NOMO-1 treated with DMSO at 0.1 percent for 48 hours (cell line): ENCODE measurements at regions not wholly inside any gene's neighbourhood (a gene's known extent, or its start where the extent isn't known, plus 50 kb on each side); places are given as distances from the start of the nearest gene placed in this dataset.

Experiments
- DNase-seq: peaks from one replicate; lab custom pipeline; 2025; ENCODE audit not compliant: unreplicated experiment; lab: John Stamatoyannopoulos, UW

DNA sequence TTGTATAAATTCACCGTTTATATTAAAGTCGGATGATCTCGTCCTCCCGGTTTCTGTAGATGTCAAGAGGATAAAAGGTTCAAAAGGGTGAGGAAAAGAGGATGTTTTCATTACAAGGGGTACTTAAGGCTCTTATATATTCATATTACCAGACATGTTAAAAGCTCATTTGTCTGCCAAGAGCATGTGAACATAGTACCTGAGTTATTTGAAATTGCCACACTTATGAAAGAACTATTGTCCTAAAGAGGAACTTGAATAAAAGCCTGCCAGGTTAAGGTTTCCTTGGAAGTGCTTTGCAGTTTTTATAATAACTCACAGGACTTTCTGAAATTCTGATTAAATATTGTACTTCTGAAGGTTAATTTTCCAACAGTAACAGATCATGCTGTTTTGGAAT is 1915.1 kb downstream of the MAT2B start:
- DNase-seq, result no peak

DNA sequence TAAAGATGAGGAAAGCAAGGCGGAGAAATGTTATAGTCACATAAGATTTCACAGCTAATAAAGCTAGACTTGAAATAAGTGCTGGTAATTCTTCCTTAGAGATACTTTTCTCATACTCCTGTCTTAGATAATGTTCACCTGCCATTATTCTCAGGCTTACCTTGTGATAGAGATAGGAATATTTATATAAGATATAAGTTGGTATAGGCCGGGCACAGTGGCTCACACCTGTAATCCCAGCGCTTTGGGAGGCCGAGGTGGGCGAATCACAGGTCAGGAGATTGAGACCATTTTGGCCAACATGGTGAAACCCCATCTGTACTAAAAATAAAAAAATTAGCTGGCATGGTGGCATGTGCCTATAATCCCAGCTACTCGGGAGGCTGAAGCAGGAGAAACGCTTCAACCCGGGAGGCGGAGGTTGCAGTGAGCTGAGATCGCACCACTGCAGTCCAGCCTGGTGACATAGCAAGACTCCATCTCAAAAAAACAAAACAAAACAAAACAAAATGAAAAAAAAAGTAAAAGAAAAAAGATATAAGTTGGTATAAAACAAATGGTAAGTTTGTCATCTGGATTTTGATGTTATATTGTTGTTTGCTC is 1918.4 kb downstream of the MAT2B start:
- no peak for DNase-seq

DNA sequence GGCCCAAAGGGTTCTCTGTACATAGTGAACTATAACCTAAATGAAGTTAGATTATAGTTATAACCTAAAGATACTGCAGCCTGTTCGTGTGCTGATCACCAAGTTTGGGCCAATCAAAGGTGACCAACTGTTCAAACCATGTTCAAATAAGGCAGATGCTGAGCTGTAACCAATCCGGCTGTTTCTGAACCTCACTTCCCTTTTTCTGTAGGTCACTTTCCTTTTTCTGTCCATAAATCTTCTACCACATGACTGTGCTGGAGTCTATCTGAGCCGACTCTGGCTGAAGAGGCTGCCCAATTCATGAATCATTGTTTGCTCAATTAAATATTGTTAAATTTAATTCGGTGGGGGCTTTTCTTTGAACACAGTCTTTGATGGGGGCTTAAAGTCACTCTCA is 1920.2 kb downstream of the MAT2B start:
- DNase-seq, result peak; percentile 39

DNA sequence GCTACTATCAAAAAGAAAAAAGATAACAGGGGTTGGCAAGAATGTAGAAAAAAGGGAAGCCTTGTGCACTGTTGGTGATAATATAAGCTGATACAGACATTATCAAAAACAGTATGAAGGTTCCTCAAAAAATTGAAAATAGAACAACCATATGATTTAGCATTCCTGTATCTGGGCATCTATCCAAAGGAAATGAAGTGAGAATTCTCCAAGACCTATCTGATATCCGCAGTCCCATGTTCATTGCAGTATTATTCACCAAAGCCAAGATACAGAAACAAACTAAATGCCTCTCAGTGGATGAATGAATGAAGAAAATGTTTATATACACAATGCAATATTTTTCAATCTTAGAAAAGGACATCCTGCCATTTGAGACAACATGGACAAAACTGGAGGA is 1943.3 kb downstream of the MAT2B start:
- no peak for DNase-seq

DNA sequence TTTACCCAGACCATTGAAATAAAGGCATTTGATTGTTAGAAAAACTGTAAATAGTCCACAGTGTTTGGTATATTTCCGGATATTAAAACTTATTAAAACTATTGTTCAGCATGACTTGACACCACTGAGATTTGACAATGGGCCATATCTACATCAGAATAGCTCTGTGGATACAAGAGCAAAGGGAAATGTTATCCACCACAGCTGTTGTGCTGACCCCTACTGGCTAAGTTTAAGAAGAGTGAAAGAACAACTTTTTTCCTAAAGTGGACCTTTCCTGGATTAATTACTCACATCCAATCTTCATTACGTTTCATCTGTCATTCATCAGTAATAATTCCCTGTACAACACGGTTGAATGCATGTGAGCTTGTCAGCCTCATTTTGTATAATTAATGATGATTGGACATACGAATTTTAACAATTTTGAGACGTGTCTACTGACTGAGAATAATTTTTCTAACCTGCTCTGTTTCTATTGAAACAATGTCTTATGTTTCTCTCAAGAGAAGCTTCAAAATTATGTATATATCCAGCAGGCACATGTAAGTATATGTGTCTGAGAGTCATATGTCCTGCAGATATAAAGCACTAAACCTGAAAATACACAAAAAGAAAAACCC is 1952.6 kb downstream of the MAT2B start:
- peak; percentile 54 for DNase-seq

DNA sequence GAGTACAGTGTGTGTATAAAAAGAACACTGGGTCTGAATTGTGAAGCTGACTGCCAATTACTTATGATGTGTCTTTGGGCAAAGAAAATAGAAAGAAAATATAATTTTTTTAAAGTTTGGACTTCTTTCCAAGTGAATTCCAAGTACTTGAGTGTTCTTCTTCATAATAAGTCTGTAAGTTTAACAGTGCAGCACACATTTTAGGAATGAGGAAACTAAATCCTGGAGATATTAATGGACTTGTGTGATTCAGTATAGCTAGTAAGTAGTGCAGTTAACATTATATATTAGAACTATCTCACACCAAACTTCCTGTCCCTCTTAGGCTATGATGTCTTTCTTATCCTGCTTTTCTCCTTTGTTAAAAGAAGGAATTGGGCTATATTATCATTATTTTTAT is 1953.8 kb downstream of the MAT2B start:
- no peak for DNase-seq

DNA sequence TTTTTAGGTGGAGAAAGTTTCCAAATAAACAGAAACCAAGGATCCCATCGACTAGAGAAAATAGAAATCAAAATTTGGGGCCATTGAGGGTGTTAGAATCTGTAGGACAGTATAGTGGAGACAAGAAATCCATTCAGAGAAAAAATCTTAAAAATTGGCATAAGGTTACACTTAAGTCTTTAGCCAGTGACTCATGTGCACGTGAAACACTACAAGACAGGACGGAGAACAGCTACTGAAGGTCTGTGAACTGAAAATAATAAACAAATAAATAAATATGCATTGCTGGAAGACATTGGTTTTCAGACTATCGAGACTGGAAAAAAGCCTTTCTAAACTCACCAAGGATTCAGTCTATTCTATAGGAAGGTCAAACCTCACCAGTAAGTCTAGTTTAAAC is 1955.5 kb downstream of the MAT2B start:
- no peak for DNase-seq

DNA sequence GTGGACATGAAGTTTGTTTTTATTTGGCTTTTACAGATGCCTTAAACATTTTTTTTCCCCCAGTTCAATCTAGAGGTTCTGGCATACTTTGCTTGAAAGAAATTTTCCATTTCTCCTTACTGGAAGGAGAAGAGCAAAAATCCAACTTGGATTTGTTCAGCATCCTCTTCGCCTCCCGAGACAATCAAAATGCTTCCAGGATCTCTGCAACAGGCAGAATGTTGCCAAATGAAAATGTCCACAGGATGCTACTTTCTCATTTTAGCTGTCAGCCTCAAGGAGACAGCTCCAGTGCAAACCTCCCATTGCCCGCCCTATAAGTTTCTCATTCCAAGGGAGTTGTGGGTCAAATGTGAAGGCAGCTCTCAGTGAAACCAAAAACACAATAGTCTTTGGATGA is 1972.1 kb downstream of the MAT2B start:
- no peak for DNase-seq

DNA sequence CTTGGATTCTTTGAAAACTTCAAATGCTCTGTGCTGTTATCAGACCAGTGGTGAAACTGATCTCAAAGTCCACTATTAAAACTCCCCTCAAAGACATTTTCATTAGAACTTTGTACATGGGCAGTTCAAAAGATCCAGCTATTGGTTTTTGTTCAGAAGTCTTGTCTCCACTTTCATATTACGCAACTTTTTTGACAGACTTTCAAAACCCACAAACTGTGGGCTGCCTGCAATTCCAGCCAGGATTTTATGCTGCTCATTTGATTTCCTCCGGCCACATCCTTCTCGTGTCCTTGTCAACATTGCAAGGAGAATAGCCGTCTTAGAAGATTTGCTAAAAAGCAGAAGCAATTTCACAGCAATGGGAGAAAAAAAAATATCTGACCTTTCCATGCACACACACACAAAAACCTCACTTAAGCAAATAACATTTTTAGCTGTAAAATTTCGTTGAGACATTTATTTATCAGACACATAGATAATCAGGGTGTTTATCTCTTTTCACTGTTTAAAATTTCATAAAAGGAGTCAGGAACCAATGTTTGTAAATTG is 1990.5 kb downstream of the MAT2B start:
- DNase-seq, result no peak

DNA sequence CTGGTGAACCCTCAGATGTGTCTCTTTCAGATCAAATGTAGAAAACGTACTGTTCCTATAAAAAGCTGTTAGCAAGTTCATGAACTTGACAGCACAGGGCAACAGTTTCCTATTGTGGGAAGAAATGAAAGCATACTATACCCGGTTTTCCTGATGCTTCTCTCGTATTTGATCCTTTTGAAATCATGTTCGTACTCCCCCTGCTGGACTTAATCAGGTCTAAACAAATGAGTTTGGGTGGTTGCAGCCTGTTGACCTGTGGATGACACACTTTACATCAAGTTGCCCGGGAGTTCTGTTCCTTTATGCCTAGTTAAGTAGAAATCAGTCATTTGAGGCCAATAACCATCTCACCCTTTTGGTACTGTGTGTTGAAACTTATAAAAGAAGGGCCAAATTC is 1992.3 kb downstream of the MAT2B start:
- DNase-seq, result peak; percentile 32

DNA sequence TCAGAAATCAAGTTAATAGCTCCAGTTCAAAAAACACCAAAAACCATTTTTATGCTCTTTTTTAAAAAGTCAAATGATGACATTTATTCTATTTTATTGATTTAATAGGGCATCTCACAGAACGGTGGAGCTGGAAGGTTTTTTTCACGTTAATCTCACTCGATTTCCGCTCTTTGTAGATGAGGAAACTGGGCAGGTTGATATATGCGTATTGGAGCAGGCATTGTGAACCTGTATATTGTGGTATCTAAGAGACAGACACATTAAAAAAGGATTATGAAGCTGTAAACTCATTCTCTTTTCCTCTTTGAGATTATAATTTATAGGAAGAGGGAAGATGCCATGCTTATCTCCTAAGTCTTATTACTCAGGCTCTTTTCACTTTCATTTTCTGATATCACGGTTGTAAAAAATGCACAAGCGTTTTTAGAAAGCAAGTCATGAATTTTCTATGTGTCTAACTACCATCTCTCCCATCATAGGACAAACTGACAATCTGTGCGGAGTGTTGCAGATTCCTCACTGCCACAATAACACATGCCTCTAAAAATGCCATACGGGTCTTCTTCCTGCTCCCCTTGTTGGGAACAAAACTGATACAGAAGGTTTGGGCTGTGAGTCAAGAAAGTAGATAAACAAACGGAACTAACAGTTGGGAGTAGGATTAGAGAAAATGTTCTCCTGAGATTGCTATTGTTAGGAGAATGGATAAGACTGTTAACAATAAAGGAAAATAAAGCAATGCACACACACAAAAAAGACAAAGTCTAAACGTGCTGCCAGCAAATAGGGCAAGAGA is 1997.7 kb downstream of the MAT2B start:
- DNase-seq, result no peak

DNA sequence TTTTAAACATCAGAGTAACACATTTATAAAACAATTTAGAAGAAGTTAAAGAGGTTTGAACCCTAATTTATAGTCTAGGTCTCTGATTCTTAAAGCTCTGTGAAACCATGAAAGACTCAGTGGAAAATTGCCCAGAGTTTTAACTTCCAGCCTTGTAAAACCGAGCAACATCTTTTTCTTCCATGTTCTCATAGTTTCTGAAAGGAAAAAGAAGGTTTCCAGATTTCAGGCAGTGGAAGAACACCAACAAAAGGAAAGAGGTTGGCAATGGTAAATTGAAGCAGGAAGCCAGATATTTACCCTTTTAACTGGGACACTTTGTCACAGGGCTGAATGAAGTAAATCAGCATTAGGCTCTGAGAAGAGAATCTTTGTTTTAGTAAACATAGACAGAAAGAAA is 1999.3 kb downstream of the MAT2B start:
- no peak for DNase-seq

DNA sequence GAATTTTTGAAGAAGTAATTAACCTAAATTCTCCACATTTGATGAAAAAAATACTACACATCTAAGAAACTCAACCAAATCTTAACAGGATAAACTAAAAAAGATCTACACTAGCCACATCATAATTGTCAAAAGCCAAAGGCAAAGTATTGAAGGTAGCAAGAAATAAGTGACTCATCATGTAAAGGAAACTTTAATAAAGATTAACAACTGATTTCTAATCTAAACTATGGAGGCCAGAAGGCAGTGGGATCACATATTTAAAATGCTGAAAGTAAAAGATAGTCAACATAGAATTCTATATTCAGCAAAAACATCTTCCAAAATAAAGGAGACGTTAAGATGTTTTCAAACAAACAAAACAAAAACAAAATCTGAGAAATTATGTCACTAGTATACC is 2002.9 kb downstream of the MAT2B start:
- no peak for DNase-seq

DNA sequence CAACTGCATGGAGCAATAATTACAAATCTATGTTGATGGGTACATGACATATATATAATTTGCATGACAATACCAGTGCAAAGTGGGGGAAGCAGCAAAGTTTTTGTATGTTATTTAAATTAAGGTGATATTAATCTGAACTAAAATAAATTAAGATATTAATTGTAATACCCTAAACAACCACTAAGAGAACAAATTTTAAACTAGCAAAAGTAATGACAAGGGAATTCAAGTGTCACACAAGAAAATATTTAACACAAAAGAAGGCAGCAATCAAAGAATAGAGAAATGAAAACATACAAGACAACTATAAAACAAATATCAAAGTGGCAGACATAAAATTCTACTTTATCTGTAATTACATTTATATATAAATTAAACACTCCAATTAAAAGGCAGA is 2003.4 kb downstream of the MAT2B start:
- no peak for DNase-seq

DNA sequence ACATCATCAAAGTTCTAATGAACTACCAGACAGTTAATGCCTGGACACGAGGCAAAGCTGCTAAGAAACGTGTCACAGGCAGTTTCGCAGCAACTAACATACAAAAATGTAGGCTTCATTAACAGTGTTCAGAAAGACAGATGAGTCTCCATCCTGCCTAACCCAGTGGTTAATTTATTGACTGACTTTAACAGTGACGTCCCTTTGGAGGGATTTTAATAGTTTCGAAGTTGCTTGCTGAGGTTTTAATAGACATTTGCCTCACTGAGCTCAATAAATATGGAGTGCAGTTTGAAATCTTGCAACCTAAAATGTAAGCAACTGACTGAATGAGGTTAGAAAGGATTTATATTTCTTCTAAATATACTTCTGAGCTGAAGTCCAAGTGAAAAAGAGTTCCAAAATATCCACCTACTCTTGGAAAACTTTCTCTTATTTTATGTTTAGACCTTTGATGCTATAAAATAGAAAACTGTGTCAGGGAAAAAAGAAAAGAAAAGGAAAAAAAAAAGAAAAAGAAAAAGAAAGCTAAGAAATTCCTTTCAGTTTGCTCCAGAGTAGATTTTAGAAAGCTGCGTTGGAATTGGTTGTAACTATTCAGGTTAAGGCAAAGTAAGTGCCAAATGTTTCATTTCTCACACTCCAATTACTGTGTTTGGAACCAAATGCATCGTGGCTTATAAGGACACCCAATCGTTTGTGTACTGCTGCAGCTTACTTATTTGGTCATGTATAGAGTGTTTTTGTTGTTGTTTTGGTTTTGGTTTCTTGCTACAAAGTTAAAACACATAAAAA is 2016.6 kb downstream of the MAT2B start:
- no peak for DNase-seq

DNA sequence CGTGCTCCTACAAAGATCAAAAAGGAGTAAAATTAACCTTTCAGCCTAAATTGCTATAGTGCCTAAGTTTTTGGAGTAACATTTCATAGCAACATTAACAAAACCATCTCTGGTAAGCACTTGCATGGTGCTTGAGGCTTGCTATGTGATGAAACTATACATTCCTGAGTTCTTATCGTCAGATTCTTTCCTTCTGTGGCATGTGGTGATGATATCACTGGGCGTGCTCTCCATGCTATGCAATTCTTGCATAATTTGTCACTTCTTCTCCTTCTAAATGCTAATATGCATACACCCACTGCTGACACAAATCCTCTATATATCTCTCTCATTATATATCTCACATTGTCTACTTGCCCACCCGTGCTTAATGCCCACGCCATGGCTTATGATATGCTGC is 2019.9 kb downstream of the MAT2B start:
- peak; percentile 3 for DNase-seq

DNA sequence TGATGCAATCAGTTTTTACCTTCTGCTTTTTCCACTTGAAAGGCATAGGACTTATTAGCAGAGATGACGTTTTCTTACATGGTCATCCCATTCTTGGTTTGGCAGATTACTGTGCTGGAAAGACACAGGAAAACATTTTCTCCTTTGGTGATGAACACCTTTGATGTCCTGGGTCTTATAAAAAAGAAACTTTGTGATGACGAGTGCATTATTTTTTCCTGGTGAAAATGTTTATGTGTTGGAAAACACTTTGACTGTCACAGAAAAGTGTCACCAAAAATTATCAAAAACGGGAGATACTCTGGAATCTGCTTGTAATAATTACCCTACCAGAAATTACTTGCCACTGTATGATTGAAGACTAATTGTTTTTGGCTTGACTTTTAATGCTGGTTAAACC is 2020.9 kb downstream of the MAT2B start:
- DNase-seq, result no peak

DNA sequence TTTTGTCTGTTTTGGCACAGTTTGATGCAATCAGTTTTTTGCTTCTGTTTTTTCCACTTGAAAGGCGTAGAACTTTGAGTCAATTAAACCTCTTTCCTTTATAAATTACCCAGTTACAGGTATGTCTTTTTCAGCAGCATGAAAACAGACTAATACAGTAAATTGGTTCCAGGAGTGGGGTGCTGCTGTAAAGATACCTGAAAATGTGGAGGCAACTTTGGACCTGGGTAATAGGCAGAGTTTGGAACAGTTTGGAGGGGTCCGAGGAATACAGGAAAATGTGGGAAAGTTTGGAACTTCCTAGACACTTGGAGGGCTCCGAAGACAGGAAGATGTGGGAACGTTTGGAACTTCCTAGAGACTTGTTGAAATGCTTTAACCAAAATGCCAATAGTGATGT is 2022.2 kb downstream of the MAT2B start:
- no peak for DNase-seq

DNA sequence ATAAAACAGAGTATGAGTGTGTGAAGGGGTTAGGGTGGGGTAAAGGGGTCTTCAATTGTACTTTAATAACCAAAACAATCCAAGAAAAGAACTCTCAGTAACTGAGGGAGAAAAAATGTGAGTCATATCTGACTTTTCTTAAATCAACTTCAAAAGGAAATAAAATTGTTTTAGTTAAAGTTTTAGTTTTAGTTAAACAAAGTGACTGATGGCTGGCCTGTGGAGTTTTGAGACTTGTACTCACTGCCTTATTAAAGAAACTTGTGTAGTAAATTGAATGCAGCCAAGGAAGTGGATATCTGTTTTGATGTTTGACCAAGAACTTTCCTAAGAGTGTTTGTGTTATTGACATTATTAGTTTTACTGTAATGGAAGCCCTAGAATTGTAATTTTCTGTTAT is 2032.6 kb downstream of the MAT2B start:
- no peak for DNase-seq

DNA sequence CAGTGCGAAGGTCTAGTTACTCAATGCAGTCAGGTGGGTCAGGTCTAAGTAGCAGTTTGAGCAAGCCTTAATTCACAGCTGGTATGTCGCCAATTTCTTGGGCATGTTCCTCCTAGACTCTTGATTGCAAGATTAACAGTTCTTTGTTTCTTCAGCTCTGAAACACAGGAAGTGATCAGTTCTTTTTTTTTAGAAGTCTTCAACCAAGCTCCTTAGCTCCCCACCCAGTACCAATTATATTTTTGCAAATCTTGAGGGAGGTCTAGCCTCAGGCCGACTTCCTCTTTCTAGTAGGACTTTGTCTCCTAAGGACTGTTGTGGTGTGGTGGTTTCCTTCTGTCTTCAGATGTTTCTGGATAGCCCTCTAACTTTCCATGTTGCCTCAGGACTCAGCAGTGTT is 2054.2 kb downstream of the MAT2B start:
- peak; percentile 94 for DNase-seq

DNA sequence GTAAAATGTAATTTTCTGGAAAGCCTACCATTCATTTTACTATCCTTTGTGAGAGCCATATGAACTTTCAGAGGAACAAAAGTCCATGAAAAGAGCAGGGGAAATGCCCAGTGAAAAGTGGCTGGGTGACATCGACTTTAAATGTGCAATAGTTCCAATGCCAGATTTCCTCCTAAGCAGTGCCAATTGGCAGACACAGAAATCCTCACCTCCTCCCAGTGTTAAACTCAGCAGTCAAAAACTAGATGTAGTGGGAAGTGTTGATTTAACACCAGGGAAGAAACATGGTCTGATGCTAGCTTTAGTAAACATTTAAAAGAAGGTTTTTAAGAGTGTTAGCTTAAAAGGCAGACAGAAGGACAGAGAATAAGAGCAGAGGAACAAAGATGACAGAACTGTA is 2055.2 kb downstream of the MAT2B start:
- no peak for DNase-seq
